SK-N-MC (cell line): ENCODE measurements at regions not wholly inside any gene's neighbourhood (a gene's known extent, or its start where the extent isn't known, plus 50 kb on each side); places are given as distances from the start of the nearest gene placed in this dataset.

Experiments
- EZH2 ChIP-seq: fragments of 200-600 bp; sonication (generic); IDR thresholded peaks from one replicate; pipeline ENCODE4 v1.6.1; 2017; ENCODE audit warnings: antibody characterized with exemption
- POLR2AphosphoS5 ChIP-seq: IDR thresholded peaks from 2 replicates; pipeline ENCODE4 v1.6.1; 2012; ENCODE audit warnings: mild to moderate bottlenecking, low read depth, low read length, borderline replicate concordance

GRCh38 chr10:8248868-8249267 is 194.4 kb downstream of the GATA3 start:
- TF ChIP-seq EZH2 (no peak), POLR2AphosphoS5 (no peak)
